AG10803 (cell line): ENCODE measurements at regions not wholly inside any gene's neighbourhood (a gene's known extent, or its start where the extent isn't known, plus 50 kb on each side); places are given as distances from the start of the nearest gene placed in this dataset.

Source experiments
- DNase-seq: peaks from one replicate; pipeline ENCODE4 v3.0.0; 2010; ENCODE audit warnings: low read depth
- H3K4me3 ChIP-seq: 2 replicates; pipeline ENCODE4 v1.5.1; 2011; ENCODE audit warnings: mild to moderate bottlenecking, low read length, control low read depth
- CTCF ChIP-seq: conservative IDR thresholded peaks from 2 replicates; pipeline ENCODE4 v1.5.1; 2011; ENCODE audit warnings: mild to moderate bottlenecking, low read length, control low read depth, inconsistent platforms

GRCh38 chr4:62387808-62388207, 1187.7 kb downstream of the ADGRL3 start:
- no peak overlapping the region for H3K4me3 ChIP-seq
- TF ChIP-seq CTCF = no peak
- no peak for DNase-seq

GRCh38 chr4:62377700-62378099, 1177.6 kb downstream of the ADGRL3 start:
- no peak for DNase-seq
- no peak for TF ChIP-seq CTCF

GRCh38 chr4:62377245-62377644, 1177.1 kb downstream of the ADGRL3 start:
- no peak for TF ChIP-seq CTCF
- H3K4me3 ChIP-seq = no peak overlapping the region
- DNase-seq = no peak

More at GRCh38 chr4:62377700-62378099, 1177.6 kb downstream of the ADGRL3 start:
- no peak overlapping the region for H3K4me3 ChIP-seq

GRCh38 chr4:62366939-62367338, 1166.8 kb downstream of the ADGRL3 start:
- TF ChIP-seq CTCF = no peak
- no peak for DNase-seq
- no peak overlapping the region for H3K4me3 ChIP-seq

- TF ChIP-seq CTCF = no peak
- DNase-seq = no peak
- H3K4me3 ChIP-seq = no peak overlapping the region
These were observed 1160.0 kb downstream of the ADGRL3 start for GRCh38 chr4:62360156-62360545.

GRCh38 chr4:62359441-62360155, 1159.5 kb downstream of the ADGRL3 start:
- no peak for TF ChIP-seq CTCF
- H3K4me3 ChIP-seq = no peak overlapping the region
- DNase-seq = no peak

- DNase-seq = no peak
- H3K4me3 ChIP-seq = no peak overlapping the region
- no peak for TF ChIP-seq CTCF
These were observed 1144.8 kb downstream of the ADGRL3 start for GRCh38 chr4:62344915-62345314.
